ENCODE measurements at regions not wholly inside any gene's neighbourhood (a gene's known extent, or its start where the extent isn't known, plus 50 kb on each side); places are given as distances from the start of the nearest gene placed in this dataset.

DNA sequence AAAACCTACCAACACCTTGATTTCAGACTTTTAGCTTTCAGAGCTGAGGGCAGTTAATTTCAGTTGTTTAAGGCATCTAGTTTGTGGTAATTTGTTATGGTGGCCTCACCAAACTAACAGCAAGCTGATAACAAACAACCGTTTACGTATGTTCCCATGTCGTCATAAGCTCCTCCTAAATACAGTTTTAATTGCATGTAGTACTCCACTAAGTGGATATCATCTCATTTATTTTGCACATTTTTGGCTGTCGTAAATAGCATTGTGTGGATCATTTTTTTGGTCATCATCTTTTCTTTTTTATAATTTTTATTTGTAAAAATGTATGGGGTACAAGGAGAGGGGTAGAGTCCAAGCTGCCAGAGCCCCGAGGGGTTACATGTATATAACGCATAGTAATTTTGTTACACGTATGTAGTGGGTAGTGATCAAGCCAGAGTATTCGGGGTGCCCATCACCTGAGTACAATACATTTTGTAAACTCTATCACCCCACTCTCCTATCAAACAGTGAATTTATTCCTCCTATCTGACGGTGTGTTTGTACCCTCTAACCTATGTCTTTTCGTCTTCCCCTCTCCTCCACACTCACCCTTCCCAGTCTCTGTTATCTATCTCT, 89.2 kb upstream of the MYCN start:
- Mint-ChIP-seq H3K9me3 (ENCODE audit: low read depth) (no peaks in the 10 kb centered on the region), H3K27ac (ENCODE audit: unreplicated experiment) (no peak overlapping the region), H3K27me3 (ENCODE audit: low read depth) (peaks cover 16% of the 10 kb centered on the region), H3K36me3 (ENCODE audit: low read depth) (no peaks in the 10 kb centered on the region), H3K4me1 (ENCODE audit: low read depth) (no peaks in the 10 kb centered on the region), H3K4me3 (ENCODE audit: unreplicated experiment) (no peak overlapping the region)
- DNase-seq (ENCODE audit: low spot score): no peak
- TF ChIP-seq, protein P1, sequence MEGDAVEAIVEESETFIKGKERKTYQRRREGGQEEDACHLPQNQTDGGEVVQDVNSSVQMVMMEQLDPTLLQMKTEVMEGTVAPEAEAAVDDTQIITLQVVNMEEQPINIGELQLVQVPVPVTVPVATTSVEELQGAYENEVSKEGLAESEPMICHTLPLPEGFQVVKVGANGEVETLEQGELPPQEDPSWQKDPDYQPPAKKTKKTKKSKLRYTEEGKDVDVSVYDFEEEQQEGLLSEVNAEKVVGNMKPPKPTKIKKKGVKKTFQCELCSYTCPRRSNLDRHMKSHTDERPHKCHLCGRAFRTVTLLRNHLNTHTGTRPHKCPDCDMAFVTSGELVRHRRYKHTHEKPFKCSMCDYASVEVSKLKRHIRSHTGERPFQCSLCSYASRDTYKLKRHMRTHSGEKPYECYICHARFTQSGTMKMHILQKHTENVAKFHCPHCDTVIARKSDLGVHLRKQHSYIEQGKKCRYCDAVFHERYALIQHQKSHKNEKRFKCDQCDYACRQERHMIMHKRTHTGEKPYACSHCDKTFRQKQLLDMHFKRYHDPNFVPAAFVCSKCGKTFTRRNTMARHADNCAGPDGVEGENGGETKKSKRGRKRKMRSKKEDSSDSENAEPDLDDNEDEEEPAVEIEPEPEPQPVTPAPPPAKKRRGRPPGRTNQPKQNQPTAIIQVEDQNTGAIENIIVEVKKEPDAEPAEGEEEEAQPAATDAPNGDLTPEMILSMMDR (IDR thresholded peaks at IDR 0.05): no peak

DNA sequence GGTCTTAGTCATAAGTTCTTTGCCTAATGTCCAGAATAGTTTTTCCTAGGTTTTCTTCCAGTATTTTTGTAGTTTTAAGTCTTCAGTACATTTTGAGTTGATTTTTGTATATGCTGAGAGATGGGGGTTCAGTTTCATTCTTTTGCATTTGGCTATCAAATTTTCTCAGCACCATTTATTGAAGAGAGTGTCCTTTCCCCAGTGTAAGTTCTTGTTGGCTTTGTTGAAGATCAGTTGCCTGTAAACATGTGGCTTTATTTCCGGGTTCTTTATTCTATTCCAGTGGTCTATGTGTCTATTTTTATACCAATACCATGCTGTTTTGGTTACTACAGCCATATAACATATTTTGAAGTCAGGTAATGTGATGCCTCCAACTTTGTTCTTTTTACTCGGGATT, 87.5 kb upstream of the MYCN start:
- TF ChIP-seq, protein P1 (IDR thresholded peaks at IDR 0.05): no peak
- no peak overlapping the region for H3K27ac Mint-ChIP-seq (ENCODE audit: unreplicated experiment)

DNA sequence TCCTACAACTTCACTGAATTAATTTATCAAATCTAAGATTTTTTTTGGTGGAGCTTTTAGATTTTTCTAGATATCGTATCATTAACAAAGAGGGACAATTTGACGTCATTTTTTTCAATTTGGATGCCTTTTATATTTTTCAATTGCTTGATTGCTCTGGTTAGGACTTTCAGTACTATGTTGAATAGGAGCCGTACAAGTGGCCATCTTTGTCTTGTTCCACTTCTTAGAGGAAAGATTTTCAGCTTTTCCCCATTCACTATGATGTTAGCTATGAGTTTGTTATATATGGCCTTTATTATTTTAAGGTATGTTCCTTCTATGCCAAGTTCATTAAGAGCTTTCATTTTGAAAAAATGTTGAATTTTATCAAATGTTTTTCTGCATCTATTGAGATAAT, 86.4 kb upstream of the MYCN start:
- no peaks in the 10 kb centered on the region for H3K36me3 Mint-ChIP-seq (ENCODE audit: low read depth)
- H3K9me3 Mint-ChIP-seq (ENCODE audit: low read depth): no peaks in the 10 kb centered on the region
- no peaks in the 10 kb centered on the region for H3K4me1 Mint-ChIP-seq (ENCODE audit: low read depth)
- peaks cover 21% of the 10 kb centered on the region for H3K27me3 Mint-ChIP-seq (ENCODE audit: low read depth)
- TF ChIP-seq, protein P1 (IDR thresholded peaks at IDR 0.05): no peak
- DNase-seq (ENCODE audit: low spot score): no peak
- H3K4me3 Mint-ChIP-seq (ENCODE audit: unreplicated experiment): no peak overlapping the region
- H3K27ac Mint-ChIP-seq (ENCODE audit: unreplicated experiment): no peak overlapping the region

More for the DNA sequence above, 87.5 kb upstream of the MYCN start:
- H3K4me3 Mint-ChIP-seq (ENCODE audit: unreplicated experiment): no peak overlapping the region
- no peaks in the 10 kb centered on the region for H3K9me3 Mint-ChIP-seq (ENCODE audit: low read depth)
- no peaks in the 10 kb centered on the region for H3K36me3 Mint-ChIP-seq (ENCODE audit: low read depth)
- peaks cover 18% of the 10 kb centered on the region for H3K27me3 Mint-ChIP-seq (ENCODE audit: low read depth)
- no peak for DNase-seq (ENCODE audit: low spot score)
- H3K4me1 Mint-ChIP-seq (ENCODE audit: low read depth): no peaks in the 10 kb centered on the region

GRCh38 chr2:15855766-15856260, 84.5 kb upstream of the MYCN start:
- Mint-ChIP-seq H3K4me3 (ENCODE audit: unreplicated experiment) (no peak overlapping the region), H3K9me3 (ENCODE audit: low read depth) (no peaks in the 10 kb centered on the region), H3K27ac (ENCODE audit: unreplicated experiment) (no peak overlapping the region), H3K36me3 (ENCODE audit: low read depth) (no peaks in the 10 kb centered on the region), H3K4me1 (ENCODE audit: low read depth) (no peaks in the 10 kb centered on the region), H3K27me3 (ENCODE audit: low read depth) (peaks cover 23% of the 10 kb centered on the region)
- DNase-seq (ENCODE audit: low spot score): no peak
- TF ChIP-seq, protein P1 (IDR thresholded peaks at IDR 0.05): no peak

GRCh38 chr2:15856318-15856717, 84.0 kb upstream of the MYCN start:
- Mint-ChIP-seq H3K36me3 (ENCODE audit: low read depth) (no peaks in the 10 kb centered on the region), H3K4me1 (ENCODE audit: low read depth) (no peaks in the 10 kb centered on the region), H3K4me3 (ENCODE audit: unreplicated experiment) (no peak overlapping the region), H3K9me3 (ENCODE audit: low read depth) (no peaks in the 10 kb centered on the region), H3K27me3 (ENCODE audit: low read depth) (peaks cover 24% of the 10 kb centered on the region), H3K27ac (ENCODE audit: unreplicated experiment) (no peak overlapping the region)
- DNase-seq (ENCODE audit: low spot score): no peak
- TF ChIP-seq, protein P1 (IDR thresholded peaks at IDR 0.05): no peak

Data from chondrocyte (in vitro differentiated cells).